CD14-positive monocyte (primary cell): ENCODE measurements at regions not wholly inside any gene's neighbourhood (a gene's known extent, or its start where the extent isn't known, plus 50 kb on each side); places are given as distances from the start of the nearest gene placed in this dataset.

Experiments
- DNase-seq, 3 donors: peaks; one replicate each; pipeline ENCODE4 v3.0.0-alpha.2; 2011 to 2022
- H2AFZ ChIP-seq: 2 replicates; pipeline ENCODE4 v1.6.0; 2012; ENCODE audit warnings: mild to moderate bottlenecking, low read depth, low read length, inconsistent platforms; ENCODE audit not compliant: insufficient read depth, poor library complexity, severe bottlenecking
- H3K27ac ChIP-seq, 2 donors: 1 replicate in 1 of 2; 2 replicates in 1 of 2; pipeline ENCODE4 v1.5.1; 2012 to 2013; ENCODE audit warnings: low read length in 2 of 2, control low read depth in 1 of 2, inconsistent platforms in 1 of 2, low read depth in 1 of 2, mild to moderate bottlenecking in 1 of 2
- H3K27me3 ChIP-seq, 2 donors: one replicate each; pipeline versions ENCODE4 v1.6.0 to v1.6.1; 2011 to 2013; ENCODE audit warnings: low read length in 2 of 2; ENCODE audit not compliant: control insufficient read depth in 2 of 2, insufficient read depth in 2 of 2
- H3K36me3 ChIP-seq, 2 donors: replicated peaks in 1 of 2; 1 replicate in 1 of 2; 2 replicates in 1 of 2; pipeline versions ENCODE4 v1.5.1 to v1.6.1; 2012 to 2013; ENCODE audit warnings: low read length in 2 of 2, control low read depth in 1 of 2, inconsistent platforms in 1 of 2, mild to moderate bottlenecking in 1 of 2; ENCODE audit not compliant: insufficient read depth in 2 of 2, control insufficient read depth in 1 of 2
- H3K4me1 ChIP-seq, 2 donors: 1 replicate in 1 of 2; 2 replicates in 1 of 2; pipeline versions ENCODE4 v1.5.1 to v1.6.1; 2012 to 2013; ENCODE audit warnings: low read length in 2 of 2, control low read depth in 1 of 2, inconsistent platforms in 1 of 2, mild to moderate bottlenecking in 1 of 2, moderate library complexity in 1 of 2; ENCODE audit not compliant: insufficient read depth in 2 of 2, control insufficient read depth in 1 of 2
- H3K4me2 ChIP-seq: replicated peaks from 2 replicates; pipeline ENCODE3; 2012; ENCODE audit warnings: low read length, moderate library complexity, mild to moderate bottlenecking; ENCODE audit not compliant: poor library complexity, severe bottlenecking; ENCODE audit errors: extremely low read depth
- H3K4me3 ChIP-seq, 3 experiments: fragments of 200-600 bp in 1 of 3; sonication (generic) in 1 of 3; replicated peaks in 1 of 3; 1 replicate in 2 of 3; 2 replicates in 1 of 3; pipeline ENCODE4 v1.5.1; 2011 to 2013; ENCODE audit warnings: low read length in 3 of 3, mild to moderate bottlenecking in 3 of 3, control low read depth in 2 of 3, low read depth in 2 of 3, inconsistent platforms in 1 of 3, moderate library complexity in 1 of 3
- H3K79me2 ChIP-seq: 2 replicates; pipeline ENCODE4 v1.6.0; 2012; ENCODE audit warnings: mild to moderate bottlenecking, control low read depth, inconsistent platforms, low read length, moderate library complexity; ENCODE audit not compliant: insufficient read depth
- H3K9ac ChIP-seq: 2 replicates; pipeline ENCODE4 v1.6.0; 2017; ENCODE audit warnings: low read length, mild to moderate bottlenecking; ENCODE audit not compliant: insufficient read depth, poor library complexity, severe bottlenecking
- H3K9me3 ChIP-seq, 2 donors: replicated peaks in 1 of 2; 1 replicate in 1 of 2; 2 replicates in 1 of 2; pipeline versions ENCODE4 v1.5.1 to v1.6.1; 2012 to 2013; ENCODE audit warnings: low read length in 2 of 2, control low read depth in 1 of 2; ENCODE audit not compliant: control insufficient read depth in 1 of 2, insufficient read depth in 1 of 2
- H4K20me1 ChIP-seq: 2 replicates; pipeline ENCODE4 v1.6.0; 2012; ENCODE audit warnings: mild to moderate bottlenecking, low read length, control low read depth, moderate library complexity; ENCODE audit not compliant: insufficient read depth
- H3K27ac Mint-ChIP-seq, 7 donors: one replicate each; pipeline ENCODE4 v1.8.0; 2020; ENCODE audit warnings: mild to moderate bottlenecking in 7 of 7, mixed read lengths in 7 of 7, moderate library complexity in 6 of 7, inconsistent platforms in 2 of 7
- H3K27me3 Mint-ChIP-seq, 3 donors: one replicate each; pipeline ENCODE4 v1.8.0; 2021 to 2022; ENCODE audit warnings: low read depth in 3 of 3, mild to moderate bottlenecking in 3 of 3, mixed read lengths in 3 of 3, moderate library complexity in 3 of 3, inconsistent platforms in 1 of 3
- H3K36me3 Mint-ChIP-seq, 2 donors: one replicate each; pipeline ENCODE4 v1.8.0; 2020; ENCODE audit warnings: mixed read lengths in 2 of 2, inconsistent platforms in 1 of 2, mild to moderate bottlenecking in 1 of 2
- H3K4me1 Mint-ChIP-seq: one replicate; pipeline ENCODE4 v1.8.0; 2020; ENCODE audit warnings: mild to moderate bottlenecking, mixed read lengths
- H3K4me3 Mint-ChIP-seq, 2 donors: one replicate each; pipeline ENCODE4 v1.8.0; 2020; ENCODE audit warnings: mild to moderate bottlenecking in 2 of 2, mixed read lengths in 2 of 2, moderate library complexity in 1 of 2
- H3K9me3 Mint-ChIP-seq, 7 donors: one replicate each; pipeline ENCODE4 v1.8.0; 2020 to 2022; ENCODE audit warnings: mixed read lengths in 7 of 7, mild to moderate bottlenecking in 6 of 7, moderate library complexity in 6 of 7, inconsistent platforms in 2 of 7
- WGBS: methylation state at CpG from one replicate; pipeline ENCODE4 v1.1.5; 2013; ENCODE audit warnings: missing lambda C conversion rate; ENCODE audit not compliant: insufficient coverage; 5-methylcytosine and 5-hydroxymethylcytosine counted together
- intact Hi-C, 2 donors: fragments of 100-400 bp; cut with micrococcal nuclease; formaldehyde crosslinking; loops; one replicate each; pipeline versions ENCODE4 v1.15.0 to v1.15.1; 2023
- TF ChIP-seq, protein P1 (sequence below): fragments of 200-600 bp; IDR thresholded peaks from one replicate; pipeline ENCODE4 v1.8.0; 2022; ENCODE audit warnings: antibody characterized with exemption, mild to moderate bottlenecking

DNA sequence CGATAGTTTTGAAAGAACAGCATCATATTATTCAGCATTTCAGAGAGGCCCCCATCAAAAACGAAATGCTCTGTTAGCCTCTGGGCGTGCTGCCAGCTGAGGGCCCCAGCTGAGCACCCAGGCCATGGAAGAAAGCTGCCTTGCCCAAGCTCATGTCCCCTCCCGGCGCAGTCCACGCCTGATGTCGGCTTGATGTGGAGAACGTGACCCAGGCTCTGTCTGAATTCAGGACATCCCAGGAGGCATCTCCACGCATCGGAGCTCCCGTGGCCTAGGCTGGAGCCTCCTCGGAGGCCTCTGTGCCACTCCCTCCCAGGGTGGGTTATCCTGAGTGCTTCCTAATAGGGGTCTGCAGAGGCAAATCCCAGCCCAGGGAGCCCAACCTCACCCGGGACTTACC, 218.3 kb upstream of the AKR1E2 start:
- Histone ChIP-seq H3K79me2 (no peaks in the 10 kb centered on the region), H3K9ac (no peak overlapping the region), H3K27ac (no peak overlapping the region), H3K36me3 (no peaks in the 10 kb centered on the region), H3K4me1 (no peaks in the 10 kb centered on the region), H3K4me3 (no peak overlapping the region), H3K4me2 (no peak overlapping the region), H3K9me3 (peaks cover 0 to 7% of the 10 kb centered on the region in 2 donors), H2AFZ (no peak overlapping the region), H3K27me3 (no peaks in the 10 kb centered on the region), H4K20me1 (no peaks in the 10 kb centered on the region)
- H3K9me3 Mint-ChIP-seq, result peaks cover 0 to 5% (median 4%) of the 10 kb centered on the region in 7 donors
- no peaks in the 10 kb centered on the region for H3K36me3 Mint-ChIP-seq
- no peak overlapping the region for H3K4me3 Mint-ChIP-seq
- 89% methylated on average over 13 of the region's 13 CpGs for WGBS
- no peaks in the 10 kb centered on the region for H3K4me1 Mint-ChIP-seq
- no peak for DNase-seq
- H3K27ac Mint-ChIP-seq, result no peak overlapping the region
- intact Hi-C loops, result no loop called here
- peaks cover 0 to 3% (median 0%) of the 10 kb centered on the region in 3 donors for H3K27me3 Mint-ChIP-seq
- TF ChIP-seq, protein P1, sequence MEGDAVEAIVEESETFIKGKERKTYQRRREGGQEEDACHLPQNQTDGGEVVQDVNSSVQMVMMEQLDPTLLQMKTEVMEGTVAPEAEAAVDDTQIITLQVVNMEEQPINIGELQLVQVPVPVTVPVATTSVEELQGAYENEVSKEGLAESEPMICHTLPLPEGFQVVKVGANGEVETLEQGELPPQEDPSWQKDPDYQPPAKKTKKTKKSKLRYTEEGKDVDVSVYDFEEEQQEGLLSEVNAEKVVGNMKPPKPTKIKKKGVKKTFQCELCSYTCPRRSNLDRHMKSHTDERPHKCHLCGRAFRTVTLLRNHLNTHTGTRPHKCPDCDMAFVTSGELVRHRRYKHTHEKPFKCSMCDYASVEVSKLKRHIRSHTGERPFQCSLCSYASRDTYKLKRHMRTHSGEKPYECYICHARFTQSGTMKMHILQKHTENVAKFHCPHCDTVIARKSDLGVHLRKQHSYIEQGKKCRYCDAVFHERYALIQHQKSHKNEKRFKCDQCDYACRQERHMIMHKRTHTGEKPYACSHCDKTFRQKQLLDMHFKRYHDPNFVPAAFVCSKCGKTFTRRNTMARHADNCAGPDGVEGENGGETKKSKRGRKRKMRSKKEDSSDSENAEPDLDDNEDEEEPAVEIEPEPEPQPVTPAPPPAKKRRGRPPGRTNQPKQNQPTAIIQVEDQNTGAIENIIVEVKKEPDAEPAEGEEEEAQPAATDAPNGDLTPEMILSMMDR, result no peak

DNA sequence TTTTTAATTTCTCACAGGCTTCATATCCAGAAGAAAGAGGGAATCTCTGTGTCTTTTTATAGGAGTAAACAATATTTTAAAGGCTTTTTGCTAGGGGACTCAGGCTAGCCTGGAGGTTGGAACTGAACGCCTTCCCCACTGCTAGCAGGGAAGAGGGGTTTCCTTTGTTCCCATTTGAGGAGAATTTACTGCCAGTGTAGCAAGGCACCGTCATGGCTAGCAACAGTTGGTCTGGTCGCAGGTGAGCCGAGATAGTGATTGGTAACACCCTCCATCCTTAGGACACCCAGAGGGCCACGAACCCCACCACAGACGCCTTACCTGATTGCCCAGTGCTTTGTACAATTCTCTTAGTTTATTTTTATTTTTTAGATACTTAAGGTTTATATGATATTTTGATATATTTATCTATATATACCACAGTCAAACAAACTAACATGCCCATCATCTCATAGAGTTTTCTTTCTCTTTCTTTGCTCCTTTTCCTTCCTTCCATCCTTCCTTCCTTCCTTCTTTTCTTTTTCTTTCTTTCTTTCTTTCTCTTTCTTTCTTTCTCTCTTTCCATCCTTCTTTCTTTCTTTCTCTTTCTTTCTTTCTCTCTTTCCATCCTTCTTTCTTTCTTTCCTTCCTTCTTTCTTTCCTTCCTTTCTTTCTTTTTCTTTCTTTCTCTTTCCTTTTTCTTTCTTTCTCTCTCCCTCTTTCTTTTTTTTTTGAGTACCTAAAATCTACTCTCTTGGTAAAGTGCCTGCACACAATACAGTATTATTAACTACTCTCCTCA, 219.0 kb upstream of the AKR1E2 start:
- no peak for DNase-seq
- no peaks in the 10 kb centered on the region for H3K36me3 ChIP-seq
- H3K27me3 ChIP-seq, result no peaks in the 10 kb centered on the region
- Mint-ChIP-seq H3K9me3 (peaks cover 0 to 5% (median 4%) of the 10 kb centered on the region in 7 donors), H3K36me3 (no peaks in the 10 kb centered on the region), H3K27ac (peak overlapping the region in 1 of 7 donors; percentile 52), H3K4me3 (no peak overlapping the region), H3K27me3 (peaks cover 0 to 3% (median 0%) of the 10 kb centered on the region in 3 donors), H3K4me1 (no peaks in the 10 kb centered on the region)
- H3K27ac ChIP-seq, result no peak overlapping the region
- intact Hi-C loops, result no loop called here
- peaks cover 0 to 7% of the 10 kb centered on the region in 2 donors for H3K9me3 ChIP-seq
- H4K20me1 ChIP-seq, result no peaks in the 10 kb centered on the region
- no peak overlapping the region for H3K4me2 ChIP-seq
- no CpG with 5 or more reads among the region's 6 CpGs for WGBS
- TF ChIP-seq, protein P1, result no peak
- no peak overlapping the region for H2AFZ ChIP-seq
- no peaks in the 10 kb centered on the region for H3K79me2 ChIP-seq
- H3K4me3 ChIP-seq, result no peak overlapping the region
- no peaks in the 10 kb centered on the region for H3K4me1 ChIP-seq
- no peak overlapping the region for H3K9ac ChIP-seq
